Endometrium (tissue), 2 donors: ENCODE measurements at regions not wholly inside any gene's neighbourhood (a gene's known extent, or its start where the extent isn't known, plus 50 kb on each side); places are given as distances from the start of the nearest gene placed in this dataset.
"Not testable (repeated sequence)": the region's sequence is repeated elsewhere in the genome, so short reads cannot be mapped to it uniquely, and the experiment has no call there.

ENCODE experiments used
- FAIRE-seq: peaks from 2 replicates; lab custom pipeline; 2012; peaks lifted over from hg19 to GRCh38; lab: Jason Lieb, UNC
- donor health status: control.
- donor health status: control.

DNA sequence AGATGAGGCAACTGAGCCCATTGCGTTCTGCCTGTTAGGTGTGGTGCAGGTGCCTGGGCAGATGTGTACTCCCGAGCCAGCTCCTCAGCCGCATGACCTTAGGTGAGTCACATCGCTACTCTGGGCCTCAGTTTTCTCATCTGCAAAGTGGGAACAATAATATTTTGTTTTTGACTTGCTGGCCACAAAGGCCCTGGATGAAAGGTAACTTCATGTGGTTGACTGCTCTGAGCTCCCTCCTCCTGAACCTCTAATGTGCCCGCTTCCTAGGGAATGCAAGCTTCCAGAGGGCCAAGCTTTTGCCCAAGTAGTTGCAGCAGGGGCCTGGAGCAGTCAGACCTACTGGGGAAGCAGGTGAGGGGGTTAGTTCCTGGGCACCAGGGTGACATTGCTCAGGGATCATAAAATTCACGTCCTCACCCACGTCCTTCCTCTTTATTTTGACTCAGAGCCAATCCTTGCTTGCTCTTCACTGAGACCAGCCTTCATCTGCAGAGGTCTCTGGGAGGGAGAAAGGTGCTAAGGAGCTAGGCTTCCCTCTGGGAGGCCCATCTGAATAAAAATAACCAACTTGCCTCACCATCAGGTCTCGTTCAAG lies 149.0 kb upstream of the TLE3 start:
- no peak for FAIRE-seq

DNA sequence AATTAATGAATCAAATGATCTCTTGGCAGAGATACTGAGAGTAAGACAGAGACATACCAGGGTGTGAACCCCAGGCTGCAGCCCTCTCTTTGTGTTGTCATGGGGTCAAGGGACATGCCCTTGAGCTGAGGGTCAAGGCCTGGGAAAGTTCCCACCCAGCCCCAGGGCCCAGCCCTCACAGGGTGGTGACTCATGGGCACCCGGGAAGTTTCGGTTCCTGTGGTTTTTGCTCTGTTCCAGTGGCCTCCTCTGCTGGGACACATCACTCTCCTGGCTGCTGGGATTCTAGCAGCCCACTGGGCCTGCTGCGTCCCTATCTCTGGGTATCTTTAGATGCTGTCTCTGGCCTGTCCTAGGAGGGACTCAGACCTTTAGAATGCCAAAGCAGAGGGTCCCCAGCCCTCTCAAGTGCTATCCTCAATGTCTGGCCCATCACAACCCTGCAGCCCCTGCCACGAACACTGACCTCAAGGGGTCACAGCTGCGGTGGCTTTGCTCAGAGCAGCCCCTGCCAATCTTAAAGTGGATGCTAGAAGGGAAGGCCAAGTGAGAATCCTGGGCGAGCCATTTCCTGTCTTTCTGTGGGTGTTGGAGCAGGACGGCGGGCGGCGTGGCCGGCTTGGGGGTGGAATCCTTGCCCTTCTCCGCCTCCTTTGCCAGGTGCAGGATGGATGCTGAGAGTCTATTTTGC lies 148.4 kb upstream of the TLE3 start:
- FAIRE-seq, result no peak

DNA sequence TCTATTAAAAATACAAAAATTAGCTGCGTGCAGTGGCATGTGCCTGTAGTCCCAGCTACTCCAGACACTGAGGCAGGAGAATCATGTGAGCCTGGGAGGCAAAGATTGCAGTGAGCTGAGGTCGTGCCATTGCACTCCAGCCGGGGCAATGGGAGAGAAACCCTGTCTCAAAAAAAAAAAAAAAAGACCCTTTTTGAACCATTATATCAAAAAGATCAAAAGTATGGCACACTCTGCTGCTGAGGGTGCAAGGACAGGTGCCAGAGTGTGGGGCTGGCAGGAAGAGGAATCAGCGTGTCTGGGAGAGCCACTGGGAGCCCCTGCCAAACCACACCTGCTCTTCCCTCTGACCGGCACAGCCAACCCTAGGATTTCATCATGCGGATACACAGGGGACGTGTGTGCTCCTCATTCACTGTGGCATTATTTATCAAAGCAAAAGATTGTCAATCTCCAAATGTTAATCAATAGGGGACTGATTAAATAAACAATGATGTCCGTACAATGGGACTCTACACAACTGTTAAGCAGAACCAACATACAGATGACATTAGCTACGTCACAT lies 147.3 kb upstream of the TLE3 start:
- FAIRE-seq, result no peak

- FAIRE-seq, result no peak
These were observed 146.2 kb upstream of the TLE3 start for GRCh38 chr15:70243686-70244540.

- no peak for FAIRE-seq
These were observed 145.4 kb upstream of the TLE3 start for GRCh38 chr15:70242951-70243685.

DNA sequence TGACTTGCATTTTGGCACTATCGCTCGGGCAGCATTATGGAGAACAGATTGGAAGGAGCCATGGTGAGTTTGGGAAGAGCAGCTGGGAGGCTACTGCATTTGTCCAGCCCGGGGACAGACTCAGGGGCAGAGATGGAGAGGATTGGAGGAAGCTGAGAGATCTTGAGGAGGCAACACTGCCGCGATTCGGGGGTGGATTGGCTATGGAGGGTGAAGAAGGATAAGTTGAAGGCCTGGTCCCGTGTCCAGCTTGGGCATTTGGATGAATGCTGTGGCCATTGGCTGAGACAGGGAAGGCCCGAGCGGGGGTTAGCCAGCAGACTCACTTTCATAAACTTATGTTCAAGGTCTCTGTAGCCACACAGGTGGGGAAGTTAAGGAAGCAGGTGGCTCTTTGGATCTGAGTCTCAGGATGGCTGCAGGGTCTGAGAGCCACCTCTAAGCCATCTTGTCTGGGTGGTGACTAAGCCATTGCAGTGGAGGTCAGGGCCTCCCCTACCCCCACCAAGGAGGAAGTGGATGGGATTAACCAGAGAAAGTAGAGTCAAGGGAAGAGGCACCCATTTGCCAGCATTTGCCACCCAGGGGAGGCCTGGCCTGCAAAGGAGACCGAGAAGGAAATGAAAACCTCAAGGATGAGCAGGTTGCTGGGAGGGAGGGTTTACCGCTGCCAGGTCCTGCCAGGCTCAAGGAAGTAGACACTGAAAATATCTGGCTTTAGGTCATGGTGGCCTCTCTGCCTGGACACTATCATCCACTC lies 144.0 kb upstream of the TLE3 start:
- no peak for FAIRE-seq

DNA sequence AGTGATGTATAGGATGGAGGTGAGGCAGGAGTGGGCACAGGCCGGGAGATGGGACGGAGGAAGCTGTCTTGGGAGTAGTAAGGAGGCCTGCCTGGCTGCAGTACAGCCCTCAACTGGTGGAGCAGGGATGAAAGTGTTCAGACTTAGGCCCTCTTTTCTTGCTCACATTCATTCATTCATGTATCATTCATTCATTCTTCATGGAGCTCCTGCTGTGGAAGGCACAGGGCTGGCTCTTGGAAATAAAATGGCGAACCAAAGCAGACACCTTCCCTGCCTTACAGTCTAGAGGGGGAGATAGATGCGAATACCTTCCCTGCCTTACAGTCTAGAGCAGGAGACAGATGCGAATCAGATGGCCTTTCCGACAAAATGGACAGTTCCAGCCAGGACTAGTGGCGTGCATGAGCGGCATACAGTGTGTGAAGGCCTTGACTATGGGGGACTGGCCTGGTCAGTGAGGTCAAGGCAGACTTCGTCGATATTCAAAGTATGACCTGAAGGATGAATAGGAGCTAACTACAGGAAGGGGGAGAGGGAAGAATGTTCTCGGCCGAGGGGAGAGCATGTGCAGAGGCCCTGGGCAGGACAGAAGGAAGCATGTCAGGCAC lies 143.2 kb upstream of the TLE3 start:
- FAIRE-seq, result no peak

DNA sequence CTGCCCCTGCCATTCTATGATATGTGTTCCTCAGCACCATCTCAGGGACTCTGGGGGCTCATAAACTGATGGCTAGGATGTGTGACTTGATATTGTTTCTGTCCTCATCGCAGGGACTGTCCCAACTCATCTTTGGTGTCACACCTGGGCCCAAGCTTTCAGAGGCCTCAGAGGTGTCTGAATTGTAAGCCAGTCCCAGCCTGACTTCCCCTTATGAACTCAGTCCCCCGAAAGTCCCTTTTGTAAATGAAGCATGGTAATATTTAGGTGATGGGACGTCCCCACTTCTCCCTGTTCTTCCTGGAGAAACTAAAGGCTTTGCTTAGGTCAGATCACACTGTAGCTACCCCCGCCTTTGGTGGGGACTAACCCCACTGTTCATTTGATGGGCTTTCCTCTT lies 142.4 kb upstream of the TLE3 start:
- no peak for FAIRE-seq

DNA sequence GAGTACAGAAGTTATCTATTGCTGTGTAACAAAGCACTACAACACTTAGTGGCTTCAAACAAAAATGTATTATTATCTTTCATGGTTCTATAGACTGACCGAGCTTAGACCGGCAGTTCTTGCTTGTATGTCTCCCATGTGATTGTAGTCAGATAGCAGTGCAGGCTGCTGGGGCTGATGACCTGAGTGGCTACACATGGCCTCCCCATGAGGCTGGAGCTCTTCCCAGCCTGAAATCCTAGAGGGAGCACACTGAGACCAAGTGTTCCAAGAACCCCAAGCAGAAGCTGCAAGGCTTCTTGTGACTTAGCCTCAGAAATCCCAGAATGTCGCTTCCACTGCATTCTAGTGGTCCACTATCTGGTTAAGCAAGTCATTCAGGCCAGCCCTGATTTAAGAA lies 141.2 kb upstream of the TLE3 start:
- no peak for FAIRE-seq

GRCh38 chr15:70237626-70238025 lies 139.9 kb upstream of the TLE3 start:
- FAIRE-seq, result no peak

DNA sequence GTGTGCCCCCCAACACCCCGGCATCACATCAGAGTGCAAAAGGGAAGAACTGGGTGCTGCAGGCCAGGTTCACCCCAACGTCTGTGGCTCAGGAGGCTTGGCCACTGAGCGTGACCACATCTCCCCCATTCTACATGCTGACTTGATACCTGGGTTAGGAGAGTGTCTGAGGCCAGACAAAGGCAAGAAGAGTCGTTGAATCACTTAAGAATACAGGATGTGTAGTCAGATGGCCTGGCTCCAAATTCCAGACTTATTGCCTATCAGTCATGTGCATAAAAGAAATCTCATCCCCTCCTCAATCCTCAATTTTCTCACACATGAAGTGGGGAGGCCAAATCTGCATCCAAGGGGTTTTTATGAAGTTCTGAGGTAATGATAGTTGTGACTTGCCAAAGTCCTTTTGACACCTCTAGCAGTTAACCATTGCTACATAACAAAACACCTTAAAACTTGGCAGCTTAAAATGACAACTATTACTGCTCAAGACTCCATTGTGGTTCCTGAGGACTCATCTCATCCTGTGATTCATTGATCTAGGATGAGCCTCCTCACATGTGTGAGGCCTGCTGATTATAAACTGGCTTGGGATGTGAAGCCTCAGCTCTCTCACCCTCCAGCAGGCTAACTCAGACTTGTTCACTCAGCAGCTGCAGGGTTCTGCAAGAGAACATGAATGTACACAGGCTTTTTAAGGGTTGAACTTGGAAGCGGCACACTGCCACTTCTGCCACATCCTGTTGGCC lies 138.8 kb upstream of the TLE3 start:
- no peak for FAIRE-seq

DNA sequence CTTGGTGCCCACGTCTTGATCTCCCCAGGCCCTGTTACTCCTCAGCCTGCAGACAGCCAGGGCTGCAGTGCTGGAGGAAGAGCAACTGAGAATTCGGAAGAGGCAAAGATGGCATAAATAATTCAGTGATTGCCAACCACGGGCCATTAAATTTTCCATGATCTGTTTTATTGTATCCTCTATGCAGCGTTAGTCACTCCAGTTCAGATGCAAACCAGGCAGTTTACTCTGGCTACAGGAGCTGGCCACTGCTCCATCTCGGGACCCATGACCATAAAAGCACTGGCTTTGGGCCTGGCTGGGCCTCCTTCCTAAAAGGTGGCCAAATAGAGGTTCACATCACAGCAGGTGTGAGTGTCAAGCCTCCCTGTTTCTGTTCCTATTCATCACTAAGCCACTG lies 137.6 kb upstream of the TLE3 start:
- no peak for FAIRE-seq

- FAIRE-seq, result no peak
These were observed 136.7 kb upstream of the TLE3 start for GRCh38 chr15:70234256-70234905.

- FAIRE-seq, result no peak
These were observed 133.8 kb upstream of the TLE3 start for GRCh38 chr15:70231484-70231883.

DNA sequence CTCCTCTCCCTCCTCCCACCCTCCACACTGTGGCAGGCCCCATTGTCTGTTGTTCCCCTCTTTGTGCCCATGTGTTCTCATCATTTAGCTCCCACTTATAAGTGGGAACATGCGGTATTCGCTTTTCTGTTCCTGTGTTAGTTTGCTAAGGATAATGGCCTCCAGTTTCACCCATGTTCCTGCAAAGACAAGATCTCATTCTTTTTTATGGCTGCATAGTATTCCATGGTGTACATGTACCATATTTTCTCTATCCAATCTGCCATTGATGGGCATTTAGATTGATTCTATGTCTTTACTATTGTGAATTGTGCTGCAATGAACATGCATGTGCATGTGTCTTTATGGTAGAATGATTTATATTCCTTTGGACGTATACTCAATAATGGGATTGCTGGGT lies 130.2 kb upstream of the TLE3 start:
- FAIRE-seq, result not testable (repeated sequence)

GRCh38 chr15:70227147-70227546 lies 129.4 kb upstream of the TLE3 start:
- FAIRE-seq, result no peak

GRCh38 chr15:70226337-70226980 lies 128.7 kb upstream of the TLE3 start:
- no peak for FAIRE-seq

DNA sequence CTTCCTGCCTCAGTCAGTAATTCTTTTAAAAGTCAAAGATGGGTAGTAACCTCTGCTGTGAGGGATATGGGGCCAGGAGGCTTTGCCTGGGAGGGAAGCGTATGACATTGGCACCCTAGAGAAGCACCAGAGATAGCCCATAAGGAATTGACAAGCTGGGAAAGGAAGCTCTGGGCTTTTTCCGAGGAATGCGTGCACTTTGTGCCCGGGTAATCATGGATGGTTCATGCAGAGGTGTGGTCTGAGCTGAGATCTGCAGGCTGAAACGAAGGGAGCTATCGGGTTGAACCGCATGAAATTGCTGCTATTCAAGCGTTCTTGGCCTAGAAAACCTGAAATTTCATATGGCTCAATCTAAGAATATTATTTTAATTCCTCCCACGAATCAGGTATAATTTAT lies 127.7 kb upstream of the TLE3 start:
- no peak for FAIRE-seq

GRCh38 chr15:70222606-70223005 lies 124.9 kb upstream of the TLE3 start:
- FAIRE-seq, result no peak
